Urothelium cell line (cell line): ENCODE measurements at regions not wholly inside any gene's neighbourhood (a gene's known extent, or its start where the extent isn't known, plus 50 kb on each side); places are given as distances from the start of the nearest gene placed in this dataset.
"Not testable (repeated sequence)": the region's sequence is repeated elsewhere in the genome, so short reads cannot be mapped to it uniquely, and the experiment has no call there.

Experiments
- DNase-seq: peaks from one replicate; pipeline ENCODE4 v3.0.0; 2011; ENCODE audit warnings: low spot score, mixed read lengths
- FAIRE-seq: peaks from 2 replicates; lab custom pipeline; 2011; peaks lifted over from hg19 to GRCh38; lab: Jason Lieb, UNC

GRCh38 chr1:229156872-229157271, 114.0 kb upstream of the RAB4A start:
- DNase-seq (peak; percentile 30), FAIRE-seq (no peak)

- FAIRE-seq (no peak), DNase-seq (no peak)
Observed at GRCh38 chr1:229157480-229157879, 113.4 kb upstream of the RAB4A start.

DNA sequence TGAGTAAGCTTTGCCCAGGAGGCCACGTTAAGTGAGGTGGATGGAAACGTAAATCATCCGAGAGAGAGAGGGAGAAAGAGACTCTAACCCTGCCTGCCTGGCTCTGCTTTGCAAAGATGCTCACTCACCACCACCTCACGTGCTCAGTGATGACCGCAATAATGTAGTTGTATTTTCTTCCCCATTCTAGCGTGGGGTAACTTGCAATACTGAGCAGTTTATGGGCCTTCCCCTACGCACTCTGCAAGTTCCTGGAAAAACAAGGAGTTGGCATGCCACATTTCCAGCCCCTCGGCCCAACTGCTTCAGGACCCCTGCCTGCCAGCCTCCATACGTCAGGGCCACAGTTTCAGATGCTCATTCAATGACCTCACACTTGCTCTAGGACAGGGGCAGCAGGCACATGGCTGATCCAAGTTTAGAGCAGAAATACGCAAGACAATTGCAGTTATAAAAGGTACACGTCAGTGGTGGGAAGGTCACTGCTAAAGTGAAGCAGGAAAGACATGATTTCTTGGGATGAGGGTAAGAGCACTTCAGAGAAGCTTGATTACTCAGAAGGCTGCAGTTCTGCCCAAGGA, 112.5 kb upstream of the RAB4A start:
- DNase-seq (no peak), FAIRE-seq (no peak)

GRCh38 chr1:229158927-229159326, 112.0 kb upstream of the RAB4A start:
- FAIRE-seq (no peak), DNase-seq (no peak)

GRCh38 chr1:229159668-229160544, 111.0 kb upstream of the RAB4A start:
- no peak for FAIRE-seq

DNA sequence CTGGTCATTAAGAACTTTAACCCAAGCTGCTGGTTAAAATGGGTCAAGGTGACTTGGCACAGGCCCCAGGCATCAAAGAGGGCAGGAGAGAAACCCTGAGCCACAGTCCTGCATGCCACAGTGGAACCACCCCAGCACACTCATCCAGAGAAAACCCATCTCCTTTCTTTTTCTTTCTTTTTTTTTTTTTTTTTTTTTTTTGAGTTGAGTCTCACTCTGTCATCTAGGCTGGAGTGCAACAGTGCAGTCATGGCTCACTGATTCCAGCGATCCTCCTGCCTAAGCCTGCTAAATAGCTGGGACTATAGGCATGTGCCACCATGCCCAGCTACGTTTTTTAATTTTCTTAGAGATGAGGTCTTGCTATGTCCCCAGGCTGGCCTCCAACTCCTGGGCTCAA, 109.2 kb upstream of the RAB4A start:
- DNase-seq (no peak), FAIRE-seq (no peak)

More at GRCh38 chr1:229159668-229160544, 111.0 kb upstream of the RAB4A start:
- DNase-seq, result no peak

DNA sequence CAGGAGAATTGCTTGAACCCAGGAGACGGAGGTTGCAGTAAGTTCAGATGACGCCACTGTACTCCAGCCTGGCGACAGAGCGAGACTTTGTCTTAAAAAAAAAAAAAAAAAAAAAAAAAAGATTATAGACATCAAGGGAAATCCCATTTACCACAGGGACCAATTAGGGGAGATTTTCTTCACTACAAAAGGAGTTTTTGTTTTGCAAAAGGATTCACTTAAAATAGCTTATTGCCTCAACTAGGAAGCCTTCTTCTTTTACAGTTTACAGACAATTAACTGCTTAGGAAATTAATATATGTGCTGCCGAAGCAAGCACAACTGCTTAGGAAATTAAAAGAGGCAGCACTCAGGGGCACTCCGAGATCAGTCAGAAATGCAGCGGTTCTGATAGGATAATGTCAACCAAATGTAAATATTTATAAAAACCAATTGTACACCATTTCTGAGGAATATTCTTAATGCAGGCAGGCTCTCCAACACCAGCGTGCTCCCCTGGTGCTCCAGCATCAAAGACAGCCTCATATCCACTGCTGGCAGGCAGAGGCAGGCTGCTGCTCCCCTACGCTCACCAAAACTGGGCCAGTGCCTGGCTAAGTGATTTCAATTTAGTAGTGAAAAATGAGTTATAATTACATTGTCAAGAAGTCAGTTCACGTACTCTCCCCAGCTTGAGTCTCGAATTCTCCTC, 107.9 kb upstream of the RAB4A start:
- no peak for DNase-seq
- FAIRE-seq, result no peak

GRCh38 chr1:229164348-229164747, 106.6 kb upstream of the RAB4A start:
- no peak for DNase-seq
- no peak for FAIRE-seq

DNA sequence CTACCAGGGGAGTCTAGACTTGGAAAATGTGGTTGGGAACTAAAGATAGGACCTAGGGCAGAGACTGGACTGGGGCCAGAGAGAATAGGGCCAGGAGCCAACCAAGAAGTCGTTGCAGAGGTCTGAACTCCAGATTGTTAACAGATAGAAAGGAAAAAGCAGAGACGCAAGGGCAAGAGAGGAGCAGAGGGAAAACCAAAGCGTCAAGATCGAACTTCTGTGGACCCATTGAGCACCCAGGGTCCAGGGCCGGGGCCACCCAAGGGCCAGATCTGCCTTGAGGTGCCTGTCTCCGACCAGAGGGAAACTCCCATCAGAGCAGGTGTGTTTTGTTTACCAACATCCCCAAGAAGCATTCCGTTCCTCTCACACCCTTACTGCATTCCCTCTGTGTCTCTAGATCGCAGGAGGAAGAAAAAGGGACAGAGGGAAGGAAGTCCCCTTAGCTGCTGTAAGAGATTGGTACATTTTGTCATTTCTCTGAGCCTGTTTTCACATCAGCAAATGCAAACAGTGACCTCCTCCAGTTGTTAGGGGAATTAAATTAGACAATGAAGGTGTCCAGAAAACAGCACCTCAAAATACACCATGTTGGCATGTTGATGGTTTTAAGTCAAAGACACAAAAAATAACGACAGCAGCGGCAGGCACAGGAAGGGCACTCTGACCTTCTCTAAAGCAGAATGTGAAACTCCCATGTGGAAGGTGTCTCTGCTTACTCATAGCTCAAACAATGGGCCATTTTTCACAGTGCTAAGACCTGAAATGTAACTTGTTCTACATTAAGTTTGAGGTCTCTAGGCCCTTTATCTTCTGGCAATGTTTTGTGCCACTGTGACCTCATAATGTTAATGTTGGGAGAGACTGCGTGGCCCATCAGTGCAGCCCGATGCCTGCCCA, 105.8 kb upstream of the RAB4A start:
- FAIRE-seq, result no peak
- peak; percentile 21 for DNase-seq

- DNase-seq (no peak), FAIRE-seq (no peak)
Observed at GRCh38 chr1:229167318-229167717, 103.6 kb upstream of the RAB4A start.

- FAIRE-seq, result no peak
- no peak for DNase-seq
Observed at GRCh38 chr1:229169399-229169798, 101.5 kb upstream of the RAB4A start.

GRCh38 chr1:229170274-229170673, 100.6 kb upstream of the RAB4A start:
- DNase-seq (no peak), FAIRE-seq (no peak)

DNA sequence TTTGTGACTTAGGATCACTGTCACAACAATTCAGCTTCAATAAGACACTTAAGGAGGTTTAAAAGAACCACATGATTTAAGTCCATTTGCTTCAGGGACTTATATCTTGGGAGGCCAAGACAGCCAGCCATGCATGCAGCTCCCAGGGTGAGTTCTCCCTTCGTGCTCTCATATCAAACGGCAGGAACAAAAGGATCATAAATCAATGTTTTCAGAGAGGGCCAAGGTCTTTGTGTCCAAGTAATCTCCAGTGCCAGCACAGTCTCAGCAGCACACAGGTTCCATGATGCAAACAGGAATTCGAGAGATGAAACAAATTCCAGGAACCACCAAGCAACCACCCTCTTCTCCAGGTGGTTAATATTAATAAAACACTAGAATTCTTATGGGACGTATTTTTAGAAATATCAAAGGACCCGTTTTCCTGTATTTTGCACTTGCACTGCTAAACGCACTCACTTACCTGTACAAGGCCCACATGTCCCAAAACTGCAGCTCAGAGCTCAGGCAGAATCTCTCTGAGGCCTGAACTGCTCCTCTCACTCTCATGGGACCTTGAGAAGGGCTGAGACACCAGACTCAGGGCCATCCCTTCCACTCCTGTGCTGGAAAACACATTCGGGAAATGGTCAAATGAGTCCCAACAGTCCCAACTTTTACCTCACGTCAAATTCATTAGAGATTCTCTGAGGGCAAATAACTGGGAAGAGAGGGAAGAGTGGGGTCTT, 100.0 kb upstream of the RAB4A start:
- FAIRE-seq, result no peak
- no peak for DNase-seq

DNA sequence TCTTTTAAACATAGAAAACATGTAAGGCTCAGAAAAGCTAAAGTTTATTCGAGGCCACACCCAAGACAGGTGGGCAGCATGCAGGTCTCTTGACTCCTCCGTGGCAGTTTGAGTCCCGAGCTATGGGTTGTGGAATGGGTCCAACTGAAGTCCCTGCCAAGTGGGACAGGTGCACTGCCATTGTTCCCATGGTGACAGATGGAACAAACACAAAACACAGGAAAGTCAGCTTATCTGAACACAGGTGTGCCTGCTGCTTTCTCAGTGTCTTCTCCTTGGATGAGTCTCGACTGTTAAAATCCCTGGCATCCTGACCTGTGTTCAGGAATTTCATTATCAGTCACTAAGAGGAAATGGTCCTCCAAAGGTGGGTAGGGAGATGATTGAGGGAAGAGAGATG, 99.0 kb upstream of the RAB4A start:
- FAIRE-seq (no peak), DNase-seq (no peak)

DNA sequence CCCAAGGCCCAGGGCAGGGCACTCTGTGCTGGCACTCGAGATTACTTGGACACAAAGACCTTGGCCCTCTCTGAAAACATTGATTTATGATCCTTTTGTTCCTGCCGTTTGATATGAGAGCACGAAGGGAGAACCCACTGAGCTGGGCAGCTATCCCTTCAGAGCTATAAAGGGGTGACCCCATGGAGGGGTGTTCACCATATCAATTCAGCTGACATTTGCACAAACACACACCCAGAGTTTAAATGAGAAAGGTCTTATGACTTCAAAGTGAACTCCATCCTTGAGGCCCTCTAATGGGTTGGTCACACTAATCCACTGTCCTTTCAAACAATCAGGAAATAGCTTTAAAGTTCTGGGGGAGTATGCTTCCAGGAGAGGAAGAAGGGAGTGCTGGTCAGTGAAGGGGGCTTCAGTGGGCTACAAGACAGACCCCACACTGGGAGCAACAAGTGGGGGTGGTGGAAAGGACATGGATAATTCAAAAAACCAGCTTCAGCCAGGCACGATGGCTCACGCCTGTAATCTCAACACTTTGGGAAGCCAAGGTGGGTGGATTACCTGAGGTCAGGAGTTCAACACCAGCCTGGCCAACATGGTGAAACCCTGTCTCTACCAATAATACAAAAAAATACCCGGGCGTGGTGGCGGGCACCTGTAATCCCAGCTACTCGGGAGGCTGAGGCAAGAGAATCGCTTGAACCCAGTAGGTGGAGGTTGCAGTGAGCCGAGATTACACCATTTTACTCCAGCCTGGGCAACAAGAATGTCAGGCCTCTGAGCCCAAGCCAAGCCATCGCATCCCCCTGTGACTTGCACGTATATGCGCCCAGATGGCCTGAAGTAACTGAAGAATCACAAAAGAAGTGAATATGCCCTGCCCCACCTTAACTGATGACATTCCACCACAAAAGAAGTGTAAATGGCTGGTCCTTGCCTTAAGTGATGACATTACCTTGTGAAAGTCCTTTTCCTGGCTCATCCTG, 97.1 kb upstream of the RAB4A start:
- DNase-seq, FAIRE-seq: not testable (repeated sequence)

DNA sequence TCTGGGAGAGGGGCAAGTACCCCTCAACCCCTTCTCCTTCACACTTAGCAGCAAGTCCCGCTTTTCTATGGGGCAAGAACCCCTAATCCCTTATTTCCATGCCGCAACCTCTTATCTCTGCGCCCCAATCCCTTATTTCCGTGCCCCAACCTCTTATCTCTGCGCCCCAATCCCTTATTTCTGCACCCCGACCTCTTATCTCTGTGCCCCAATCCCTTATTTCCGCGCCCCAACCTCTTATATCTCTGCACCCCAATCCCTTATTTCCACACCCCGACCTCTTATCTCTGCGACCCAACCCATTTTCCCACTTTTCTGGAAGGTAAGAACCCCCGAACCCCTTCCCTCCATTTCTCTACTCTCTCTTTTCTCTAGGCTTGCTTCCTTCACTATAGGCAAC, 95.6 kb upstream of the RAB4A start:
- FAIRE-seq, DNase-seq: not testable (repeated sequence)

- not testable (repeated sequence) for DNase-seq, FAIRE-seq
Observed at GRCh38 chr1:229176457-229176856, 94.5 kb upstream of the RAB4A start.

- FAIRE-seq (no peak), DNase-seq (no peak)
Observed at GRCh38 chr1:229180161-229180560, 90.8 kb upstream of the RAB4A start.

GRCh38 chr1:229181419-229181818, 89.5 kb upstream of the RAB4A start:
- FAIRE-seq (no peak), DNase-seq (no peak)
